ENCODE measurements at regions not wholly inside any gene's neighbourhood (a gene's known extent, or its start where the extent isn't known, plus 50 kb on each side); places are given as distances from the start of the nearest gene placed in this dataset.

DNA sequence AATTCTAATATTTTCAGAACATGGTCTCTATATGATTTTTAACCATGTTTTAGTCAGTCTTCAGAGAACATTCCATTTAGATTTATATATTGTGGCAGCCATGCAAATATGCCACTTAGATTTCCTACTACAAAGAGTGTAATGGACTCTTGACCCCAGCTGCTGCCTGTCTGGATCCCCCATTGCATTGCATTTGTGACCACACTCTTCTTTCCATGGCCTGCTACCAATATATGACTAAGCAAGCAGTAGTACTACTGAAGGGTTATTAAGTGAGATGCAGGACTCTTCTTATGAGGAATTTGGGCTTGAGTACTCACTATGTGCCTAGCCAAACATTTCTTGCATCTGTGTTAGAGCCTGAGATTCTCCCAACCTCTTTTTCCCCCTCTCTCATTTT, 306.8 kb downstream of the PDHA2 start:
- Histone ChIP-seq H3K27me3 (no peaks in the 10 kb centered on the region), H4K20me1 (no peaks in the 10 kb centered on the region), H3K9me3 (replicated peaks in 1 of 11) (no peaks in the 10 kb centered on the region), H3K4me3 (no peak overlapping the region), H3K4me1 (peaks cover 0 to 10% (median 0%) of the 10 kb centered on the region in 10 experiments; a peak in 5 of 20 replicates), H3K27ac (no peak overlapping the region), H3K4me2 (no peak overlapping the region), H3K36me3 (no peaks in the 10 kb centered on the region), H3K9ac (no peak overlapping the region)
- no peak for TF ChIP-seq Cebpa-rat (IDR thresholded peaks at IDR 0.05)

DNA sequence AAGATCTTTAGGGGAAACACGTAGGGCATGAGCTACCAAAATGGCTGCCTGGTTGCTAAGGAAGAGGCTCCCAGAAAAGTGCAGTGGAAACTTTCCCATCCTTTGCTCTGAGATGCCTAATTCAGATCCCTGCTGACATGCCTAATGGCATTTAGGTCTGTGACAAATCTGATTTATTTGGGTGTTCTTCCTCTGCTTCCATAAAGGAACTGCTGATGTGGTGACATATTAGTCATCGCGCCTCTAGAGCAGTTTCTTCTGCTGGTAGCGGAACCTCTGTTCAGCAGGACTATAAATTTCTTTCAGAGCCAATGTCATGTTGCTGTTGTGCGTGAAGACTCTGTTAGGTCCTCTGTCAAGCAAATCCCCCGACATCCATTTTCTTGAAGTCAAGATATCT, 310.0 kb downstream of the PDHA2 start:
- H3K9me3 ChIP-seq (replicated peaks in 1 of 11): no peaks in the 10 kb centered on the region
- TF ChIP-seq Cebpa-rat (IDR thresholded peaks at IDR 0.05): no peak
- H3K4me1 ChIP-seq: peaks cover 0 to 10% (median 0%) of the 10 kb centered on the region in 10 experiments; a peak in 5 of 20 replicates
- no peaks in the 10 kb centered on the region for H3K27me3 ChIP-seq
- no peak overlapping the region for H3K9ac ChIP-seq
- H3K4me3 ChIP-seq: no peak overlapping the region
- no peak overlapping the region for H3K27ac ChIP-seq
- no peaks in the 10 kb centered on the region for H4K20me1 ChIP-seq
- no peak overlapping the region for H3K4me2 ChIP-seq
- no peaks in the 10 kb centered on the region for H3K36me3 ChIP-seq

DNA sequence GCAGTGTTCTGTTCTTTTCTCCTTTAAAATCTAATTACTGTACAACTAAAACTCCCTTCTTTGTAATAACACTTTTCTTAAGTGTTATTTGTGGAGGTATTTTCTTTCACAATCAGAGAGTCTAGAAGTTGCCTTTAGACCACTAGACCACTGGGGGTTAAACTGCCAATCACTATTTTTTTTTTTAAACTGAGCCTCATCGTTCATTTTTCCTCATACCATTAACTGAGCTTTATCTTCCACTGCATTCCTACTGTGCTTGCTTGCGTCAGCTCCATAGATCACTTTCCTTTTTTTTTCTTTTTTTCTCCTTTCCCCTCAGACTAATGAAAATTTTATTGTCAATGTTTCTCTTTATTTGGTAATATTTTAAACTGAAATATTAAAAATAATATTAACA, 310.6 kb downstream of the PDHA2 start:
- no peak overlapping the region for H3K4me3 ChIP-seq
- H3K4me1 ChIP-seq: peaks cover 0 to 5% (median 0%) of the 10 kb centered on the region in 10 experiments; a peak in 5 of 20 replicates
- TF ChIP-seq Cebpa-rat (IDR thresholded peaks at IDR 0.05): no peak
- no peaks in the 10 kb centered on the region for H3K27me3 ChIP-seq
- H3K4me2 ChIP-seq: no peak overlapping the region
- H3K27ac ChIP-seq: no peak overlapping the region
- no peaks in the 10 kb centered on the region for H3K9me3 ChIP-seq (replicated peaks in 1 of 11)
- H3K36me3 ChIP-seq: no peaks in the 10 kb centered on the region
- H4K20me1 ChIP-seq: no peaks in the 10 kb centered on the region
- H3K9ac ChIP-seq: no peak overlapping the region

DNA sequence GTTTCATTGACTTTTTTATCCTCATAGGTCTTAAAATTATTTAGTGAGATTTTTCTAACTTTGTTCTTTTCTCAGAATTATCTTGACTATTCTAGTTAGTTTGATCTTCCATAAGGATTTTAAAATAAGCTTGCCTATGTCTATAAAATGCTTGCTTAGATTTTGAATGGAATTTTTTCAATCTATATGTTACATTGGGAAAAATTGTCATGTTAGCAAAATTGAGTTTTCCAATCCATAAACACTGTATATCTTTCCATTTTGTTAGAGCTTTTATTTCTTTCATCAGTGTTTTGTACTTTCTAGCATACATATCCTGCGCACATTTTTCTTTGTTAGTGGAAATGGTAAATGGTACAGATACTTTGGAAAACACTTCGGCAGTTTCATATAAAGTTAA, 312.9 kb downstream of the PDHA2 start:
- H3K4me2 ChIP-seq: no peak overlapping the region
- no peak overlapping the region for H3K9ac ChIP-seq
- no peak for TF ChIP-seq Cebpa-rat (IDR thresholded peaks at IDR 0.05)
- no peaks in the 10 kb centered on the region for H3K36me3 ChIP-seq
- no peaks in the 10 kb centered on the region for H3K4me1 ChIP-seq
- no peaks in the 10 kb centered on the region for H3K27me3 ChIP-seq
- no peak overlapping the region for H3K27ac ChIP-seq
- H3K4me3 ChIP-seq: no peak overlapping the region
- H4K20me1 ChIP-seq: no peaks in the 10 kb centered on the region
- no peaks in the 10 kb centered on the region for H3K9me3 ChIP-seq (replicated peaks in 1 of 11)

DNA sequence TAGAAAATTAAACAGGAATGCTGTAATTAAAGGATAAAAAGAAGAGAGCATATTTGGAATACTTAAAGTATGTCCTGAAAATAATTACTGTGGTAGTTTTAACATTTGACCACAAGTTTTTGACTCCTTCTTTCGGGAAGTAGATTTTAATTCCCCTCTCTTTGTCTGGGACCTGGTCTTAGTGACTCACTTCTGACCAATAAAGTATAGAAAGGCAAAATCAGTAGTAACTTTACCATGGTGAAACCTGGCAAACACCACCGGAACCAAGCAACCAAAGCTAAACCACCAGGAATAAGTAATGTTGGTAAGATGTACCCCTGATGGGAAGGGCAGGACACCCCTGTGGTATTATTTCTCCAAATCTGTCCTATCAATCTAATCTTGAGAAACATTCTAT, 314.8 kb downstream of the PDHA2 start:
- H3K4me1 ChIP-seq: no peaks in the 10 kb centered on the region
- no peak overlapping the region for H3K27ac ChIP-seq
- H3K9ac ChIP-seq: no peak overlapping the region

DNA sequence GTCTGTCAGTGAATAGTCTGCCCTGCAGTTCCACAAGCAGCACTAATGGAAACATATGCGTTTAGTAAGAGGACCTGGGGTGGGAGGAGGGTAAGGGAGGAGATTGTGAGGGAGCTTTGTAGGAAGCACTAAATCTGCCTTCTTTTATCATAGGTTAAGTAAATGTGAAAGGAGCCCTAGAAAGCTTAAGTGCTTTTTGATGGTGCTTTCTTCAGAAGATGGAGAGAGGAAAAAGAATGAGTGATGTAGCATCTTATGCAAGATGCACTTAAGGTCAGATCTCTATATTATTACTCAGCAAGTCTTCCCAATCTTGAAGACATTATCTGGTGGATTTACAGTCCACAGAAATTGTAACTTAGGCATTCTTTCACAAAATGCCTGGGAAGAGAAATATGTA, 322.7 kb downstream of the PDHA2 start:
- Histone ChIP-seq H3K9ac (no peak overlapping the region), H4K20me1 (no peaks in the 10 kb centered on the region), H3K27ac (no peak overlapping the region), H3K4me3 (no peak overlapping the region), H3K36me3 (no peaks in the 10 kb centered on the region), H3K9me3 (replicated peaks in 1 of 11) (no peaks in the 10 kb centered on the region), H3K4me1 (no peaks in the 10 kb centered on the region), H3K4me2 (no peak overlapping the region), H3K27me3 (no peaks in the 10 kb centered on the region)
- TF ChIP-seq Cebpa-rat (IDR thresholded peaks at IDR 0.05): no peak

More for the DNA sequence above, 314.8 kb downstream of the PDHA2 start:
- no peak overlapping the region for H3K4me3 ChIP-seq
- H3K27me3 ChIP-seq: no peaks in the 10 kb centered on the region
- no peaks in the 10 kb centered on the region for H3K9me3 ChIP-seq (replicated peaks in 1 of 11)
- no peak for TF ChIP-seq Cebpa-rat (IDR thresholded peaks at IDR 0.05)
- no peaks in the 10 kb centered on the region for H3K36me3 ChIP-seq
- H4K20me1 ChIP-seq: no peaks in the 10 kb centered on the region
- H3K4me2 ChIP-seq: no peak overlapping the region

DNA sequence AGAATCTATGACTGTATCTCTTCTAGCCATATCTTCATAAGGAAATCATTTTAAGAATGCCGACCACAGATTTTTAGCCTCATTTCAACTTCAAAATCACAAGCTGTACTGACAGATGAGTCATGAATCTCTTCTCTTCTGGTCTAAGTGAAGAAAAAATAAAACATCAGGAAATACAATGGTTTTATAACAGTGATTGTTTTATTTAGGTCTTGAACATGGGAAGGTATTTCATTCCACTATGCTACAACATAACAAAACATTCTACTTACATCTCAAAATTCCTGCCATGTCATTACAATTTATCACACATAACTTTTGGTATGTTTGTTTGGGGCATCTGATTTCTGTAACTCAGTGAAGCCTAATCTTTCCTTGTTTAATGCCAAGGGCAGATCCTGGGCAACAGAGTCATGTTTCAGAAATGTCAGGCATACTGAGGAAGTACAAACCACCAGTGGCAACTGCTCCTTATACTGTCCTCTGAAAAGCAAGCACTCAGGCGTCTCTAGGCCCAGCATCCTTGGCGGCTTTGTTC, 325.0 kb downstream of the PDHA2 start:
- H4K20me1 ChIP-seq: no peaks in the 10 kb centered on the region
- TF ChIP-seq Cebpa-rat (IDR thresholded peaks at IDR 0.05): no peak
- no peak overlapping the region for H3K27ac ChIP-seq
- H3K36me3 ChIP-seq: no peaks in the 10 kb centered on the region
- peaks cover 0 to 2% (median 0%) of the 10 kb centered on the region in 11 experiments; a peak in 2 of 22 replicates for H3K9me3 ChIP-seq (replicated peaks in 1 of 11)
- H3K27me3 ChIP-seq: no peaks in the 10 kb centered on the region
- no peak overlapping the region for H3K9ac ChIP-seq
- H3K4me2 ChIP-seq: no peak overlapping the region
- H3K4me3 ChIP-seq: no peak overlapping the region
- H3K4me1 ChIP-seq: no peaks in the 10 kb centered on the region

DNA sequence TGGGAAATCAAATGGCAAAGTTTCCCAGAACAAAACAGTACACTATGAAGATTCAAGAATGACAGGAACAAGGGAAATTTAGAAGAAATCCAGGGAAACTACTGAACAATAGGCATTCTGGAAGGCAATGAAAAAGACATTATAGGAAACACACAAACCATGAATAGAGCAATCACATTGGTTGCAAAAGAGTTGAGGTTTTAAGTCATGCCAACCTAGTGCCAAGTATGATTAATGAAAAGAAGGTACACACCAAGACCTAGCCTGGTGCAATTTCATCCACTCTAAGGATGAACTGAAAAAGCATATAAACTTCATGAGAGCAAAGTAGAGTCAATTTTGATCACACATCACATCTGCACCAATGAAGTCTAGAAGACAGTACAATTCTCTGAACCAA, 326.9 kb downstream of the PDHA2 start:
- Histone ChIP-seq H3K36me3 (no peaks in the 10 kb centered on the region), H3K4me3 (no peak overlapping the region), H3K4me1 (no peaks in the 10 kb centered on the region), H3K27ac (no peak overlapping the region), H3K9ac (no peak overlapping the region), H3K9me3 (replicated peaks in 1 of 11) (peaks cover 0 to 8% (median 5%) of the 10 kb centered on the region in 11 experiments; a peak in 9 of 22 replicates), H4K20me1 (no peaks in the 10 kb centered on the region), H3K27me3 (no peaks in the 10 kb centered on the region), H3K4me2 (no peak overlapping the region)
- TF ChIP-seq Cebpa-rat (IDR thresholded peaks at IDR 0.05): no peak

DNA sequence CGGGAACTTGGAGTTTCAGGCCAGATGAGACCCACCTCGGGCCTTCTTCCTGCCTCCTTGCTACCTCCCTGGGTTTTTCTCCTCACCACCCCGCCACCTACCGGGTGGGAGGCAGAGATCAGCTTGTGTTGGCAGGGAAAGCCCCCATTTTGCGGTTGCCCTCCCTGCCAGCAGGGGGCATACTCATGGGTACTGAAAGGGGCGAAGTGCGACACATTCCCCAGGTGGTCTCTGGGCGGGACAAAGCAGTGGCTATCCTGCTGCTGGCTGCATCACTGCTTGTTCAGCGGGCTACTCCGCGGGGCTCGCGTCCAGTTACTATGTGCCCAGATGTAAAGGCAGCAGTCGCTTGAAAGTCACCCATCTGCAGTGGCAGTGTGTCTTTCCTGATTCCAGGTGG, 330.3 kb downstream of the PDHA2 start:
- H3K9ac ChIP-seq: no peak overlapping the region
- H3K36me3 ChIP-seq: no peaks in the 10 kb centered on the region
- peaks cover 0 to 8% (median 5%) of the 10 kb centered on the region in 11 experiments; a peak in 9 of 22 replicates for H3K9me3 ChIP-seq (replicated peaks in 1 of 11)
- no peak overlapping the region for H3K27ac ChIP-seq
- no peak overlapping the region for H3K4me2 ChIP-seq
- no peaks in the 10 kb centered on the region for H3K4me1 ChIP-seq
- no peaks in the 10 kb centered on the region for H4K20me1 ChIP-seq
- H3K4me3 ChIP-seq: no peak overlapping the region
- TF ChIP-seq Cebpa-rat (IDR thresholded peaks at IDR 0.05): no peak
- no peaks in the 10 kb centered on the region for H3K27me3 ChIP-seq

DNA sequence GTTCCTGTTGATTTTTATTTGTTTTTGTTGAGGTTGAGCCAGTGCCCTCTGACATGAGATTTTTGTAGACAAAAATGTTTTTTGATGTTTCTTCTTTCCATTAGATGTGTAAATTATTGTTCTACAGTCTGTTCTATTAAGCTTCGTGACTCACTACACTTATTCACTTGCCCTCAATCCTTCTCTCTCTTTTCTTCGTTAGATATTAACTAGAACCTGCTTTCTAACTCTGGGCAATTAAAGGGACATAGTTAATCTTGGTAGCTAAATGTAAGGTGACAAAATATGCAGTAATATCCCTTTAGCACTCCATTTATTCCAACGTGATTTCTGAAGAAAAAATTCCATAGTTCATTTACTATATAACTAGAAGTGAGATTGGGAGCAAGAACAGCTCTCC, 333.9 kb downstream of the PDHA2 start:
- Histone ChIP-seq H3K4me2 (no peak overlapping the region), H3K36me3 (no peaks in the 10 kb centered on the region), H3K27ac (no peak overlapping the region), H3K27me3 (no peaks in the 10 kb centered on the region), H3K4me3 (no peak overlapping the region), H3K9ac (no peak overlapping the region), H3K4me1 (no peaks in the 10 kb centered on the region), H3K9me3 (replicated peaks in 1 of 11) (peaks cover 0 to 8% (median 5%) of the 10 kb centered on the region in 11 experiments; a peak in 9 of 22 replicates), H4K20me1 (no peaks in the 10 kb centered on the region)
- TF ChIP-seq Cebpa-rat (IDR thresholded peaks at IDR 0.05): no peak

Measured in BLaER1 treated with 17β-estradiol and CSF1 and Interleukin-3, amounts not matched to agents 10 nM and 100 nM (cell line).